GM19463 (cell line): ENCODE measurements at regions not wholly inside any gene's neighbourhood (a gene's known extent, or its start where the extent isn't known, plus 50 kb on each side); places are given as distances from the start of the nearest gene placed in this dataset.

Experiments
- ATAC-seq: cut with Tn5 transposase; IDR thresholded peaks from one replicate; pipeline ENCODE4 v1.9.1; 2021; ENCODE audit warnings: mild to moderate bottlenecking, moderate library complexity; ENCODE audit not compliant: unreplicated experiment

- no peak for ATAC-seq
Observed at GRCh38 chr2:212640428-212640827, 101.8 kb upstream of the ERBB4 start.

- no peak for ATAC-seq
Observed at GRCh38 chr2:212638694-212639093, 100.1 kb upstream of the ERBB4 start.

GRCh38 chr2:212628586-212628985 is 90.0 kb upstream of the ERBB4 start:
- no peak for ATAC-seq

GRCh38 chr2:212626371-212626918 is 87.8 kb upstream of the ERBB4 start:
- no peak for ATAC-seq

- no peak for ATAC-seq
Observed at GRCh38 chr2:212619954-212620353, 81.4 kb upstream of the ERBB4 start.

- no peak for ATAC-seq
Observed at GRCh38 chr2:212618636-212619035, 80.0 kb upstream of the ERBB4 start.

- ATAC-seq: no peak
Observed at GRCh38 chr2:212610872-212611425, 72.3 kb upstream of the ERBB4 start.

- no peak for ATAC-seq
Observed at GRCh38 chr2:212609479-212609878, 70.9 kb upstream of the ERBB4 start.

GRCh38 chr2:212607080-212607479 is 68.5 kb upstream of the ERBB4 start:
- ATAC-seq: no peak

- ATAC-seq: no peak
Observed at GRCh38 chr2:212606232-212606631, 67.6 kb upstream of the ERBB4 start.

- ATAC-seq: peak; percentile 61
Observed at GRCh38 chr2:212596688-212597087, 58.1 kb upstream of the ERBB4 start.

GRCh38 chr2:212596276-212596675 is 57.7 kb upstream of the ERBB4 start:
- ATAC-seq: peak; percentile 4

- peak; percentile 63 for ATAC-seq
Observed at GRCh38 chr2:212595036-212595654, 56.5 kb upstream of the ERBB4 start.

- ATAC-seq: no peak
Observed at GRCh38 chr2:212592695-212593094, 54.1 kb upstream of the ERBB4 start.
